ENCODE measurements at regions not wholly inside any gene's neighbourhood (a gene's known extent, or its start where the extent isn't known, plus 50 kb on each side); places are given as distances from the start of the nearest gene placed in this dataset.

DNA sequence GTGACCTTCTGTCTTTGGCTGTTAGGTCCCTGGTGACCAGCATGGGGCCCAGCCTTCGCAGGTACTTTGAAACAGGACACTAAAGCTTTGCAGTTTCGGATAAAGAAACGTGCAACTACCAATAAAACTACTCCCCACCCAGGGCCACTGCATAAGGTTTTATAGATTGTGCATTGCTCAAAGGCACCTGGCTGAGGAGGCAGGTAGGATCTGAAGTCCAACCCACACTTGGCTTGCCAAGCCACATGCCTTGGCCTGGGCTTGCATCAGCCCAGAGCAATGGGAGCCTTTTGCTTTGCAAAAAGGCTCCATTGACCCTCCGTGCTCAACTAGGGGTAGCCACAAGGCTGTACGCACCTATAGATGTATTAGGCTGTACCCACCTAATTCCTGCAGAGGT, 84.4 kb upstream of the SYT6 start:
- TF ChIP-seq E2F4 (CRISPR knock-in tag; IDR thresholded peaks at IDR 0.05; ENCODE audit: low read depth) (no peak), NFIX (CRISPR knock-in tag; IDR thresholded peaks at IDR 0.05; ENCODE audit: low read depth) (no peak), NFRKB (IDR thresholded peaks at IDR 0.05; ENCODE audit: low read depth) (no peak), TOE1 (IDR thresholded peaks at IDR 0.05; ENCODE audit: borderline replicate concordance) (no peak), TOE1 (CRISPR knock-in tag; IDR thresholded peaks at IDR 0.05; ENCODE audit: borderline replicate concordance, low read depth) (no peak), HEY1 (CRISPR knock-in tag; IDR thresholded peaks at IDR 0.05; ENCODE audit: borderline replicate concordance) (no peak), EZH2 (IDR thresholded peaks at IDR 0.05; ENCODE audit: borderline replicate concordance, low read depth, low read length) (no peak), TAF1 (IDR thresholded peaks at IDR 0.05; ENCODE audit: control insufficient read depth, extremely low read depth, insufficient read depth, low read length, severe bottlenecking) (no peak), FOSL1 (tag; conservative IDR thresholded peaks at IDR 0.05) (no peak), ZFP1 (CRISPR knock-in tag; IDR thresholded peaks at IDR 0.05) (no peak), CHD4 (IDR thresholded peaks at IDR 0.05; ENCODE audit: insufficient read depth, insufficient replicate concordance, low read depth, low read length, poor library complexity, severe bottlenecking) (no peak)
- TF ChIP-seq, protein P1, sequence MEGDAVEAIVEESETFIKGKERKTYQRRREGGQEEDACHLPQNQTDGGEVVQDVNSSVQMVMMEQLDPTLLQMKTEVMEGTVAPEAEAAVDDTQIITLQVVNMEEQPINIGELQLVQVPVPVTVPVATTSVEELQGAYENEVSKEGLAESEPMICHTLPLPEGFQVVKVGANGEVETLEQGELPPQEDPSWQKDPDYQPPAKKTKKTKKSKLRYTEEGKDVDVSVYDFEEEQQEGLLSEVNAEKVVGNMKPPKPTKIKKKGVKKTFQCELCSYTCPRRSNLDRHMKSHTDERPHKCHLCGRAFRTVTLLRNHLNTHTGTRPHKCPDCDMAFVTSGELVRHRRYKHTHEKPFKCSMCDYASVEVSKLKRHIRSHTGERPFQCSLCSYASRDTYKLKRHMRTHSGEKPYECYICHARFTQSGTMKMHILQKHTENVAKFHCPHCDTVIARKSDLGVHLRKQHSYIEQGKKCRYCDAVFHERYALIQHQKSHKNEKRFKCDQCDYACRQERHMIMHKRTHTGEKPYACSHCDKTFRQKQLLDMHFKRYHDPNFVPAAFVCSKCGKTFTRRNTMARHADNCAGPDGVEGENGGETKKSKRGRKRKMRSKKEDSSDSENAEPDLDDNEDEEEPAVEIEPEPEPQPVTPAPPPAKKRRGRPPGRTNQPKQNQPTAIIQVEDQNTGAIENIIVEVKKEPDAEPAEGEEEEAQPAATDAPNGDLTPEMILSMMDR (IDR thresholded peaks at IDR 0.05 in 2 of 3, conservative IDR thresholded peaks at IDR 0.05 in 1 of 3; ENCODE audit: insufficient read depth in 2 of 3, low read depth in 1 of 3, low read length in 3 of 3) = no peak
- TF ChIP-seq, protein P2, sequence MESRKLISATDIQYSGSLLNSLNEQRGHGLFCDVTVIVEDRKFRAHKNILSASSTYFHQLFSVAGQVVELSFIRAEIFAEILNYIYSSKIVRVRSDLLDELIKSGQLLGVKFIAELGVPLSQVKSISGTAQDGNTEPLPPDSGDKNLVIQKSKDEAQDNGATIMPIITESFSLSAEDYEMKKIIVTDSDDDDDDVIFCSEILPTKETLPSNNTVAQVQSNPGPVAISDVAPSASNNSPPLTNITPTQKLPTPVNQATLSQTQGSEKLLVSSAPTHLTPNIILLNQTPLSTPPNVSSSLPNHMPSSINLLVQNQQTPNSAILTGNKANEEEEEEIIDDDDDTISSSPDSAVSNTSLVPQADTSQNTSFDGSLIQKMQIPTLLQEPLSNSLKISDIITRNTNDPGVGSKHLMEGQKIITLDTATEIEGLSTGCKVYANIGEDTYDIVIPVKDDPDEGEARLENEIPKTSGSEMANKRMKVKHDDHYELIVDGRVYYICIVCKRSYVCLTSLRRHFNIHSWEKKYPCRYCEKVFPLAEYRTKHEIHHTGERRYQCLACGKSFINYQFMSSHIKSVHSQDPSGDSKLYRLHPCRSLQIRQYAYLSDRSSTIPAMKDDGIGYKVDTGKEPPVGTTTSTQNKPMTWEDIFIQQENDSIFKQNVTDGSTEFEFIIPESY (CRISPR knock-in tag; IDR thresholded peaks at IDR 0.05) = no peak

Data from K562 (cell line).